ENCODE measurements at regions not wholly inside any gene's neighbourhood (a gene's known extent, or its start where the extent isn't known, plus 50 kb on each side); places are given as distances from the start of the nearest gene placed in this dataset.

GRCh38 chr9:6703898-6704639 is 53.7 kb upstream of the KDM4C start (continued):
- no peak for TF ChIP-seq SRF (IDR thresholded peaks at IDR 0.05; ENCODE audit: low read depth in 2 of 2, low read length in 2 of 2)
- TF ChIP-seq NFYA (IDR thresholded peaks at IDR 0.05; ENCODE audit: borderline replicate concordance, low read depth, low read length), result no peak

DNA sequence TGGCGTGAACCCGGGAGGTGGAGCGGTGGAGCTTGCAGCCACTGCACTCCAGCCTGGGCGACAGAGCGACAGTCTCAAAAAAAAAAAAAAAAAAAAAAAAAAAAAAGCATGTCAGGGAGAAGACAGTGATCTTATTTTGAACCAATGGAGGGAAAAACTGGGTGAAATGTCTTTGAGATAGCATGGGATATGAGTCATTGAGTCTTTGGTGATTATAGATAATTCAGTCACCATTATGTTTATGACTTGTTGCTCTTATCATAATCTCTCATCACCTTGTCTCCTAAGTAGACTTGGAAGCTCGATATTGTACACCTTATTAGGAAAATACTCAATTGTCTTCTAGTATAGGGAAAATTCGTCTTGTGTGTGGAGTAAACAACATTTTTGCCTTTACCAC is 55.1 kb upstream of the KDM4C start:
- Histone ChIP-seq H3K4me1 (ENCODE audit: control insufficient read depth, insufficient read depth, low read length) (peaks cover 11% of the 10 kb centered on the region), H3K4me3 (peak overlapping the region; percentile 78), H3K27me3 (replicated peaks in 1 of 2; ENCODE audit: control insufficient read depth in 2 of 2, insufficient read depth in 2 of 2, low read length in 1 of 2) (no peaks in the 10 kb centered on the region), H4K20me1 (ENCODE audit: control insufficient read depth, insufficient read depth) (no peaks in the 10 kb centered on the region), H3K36me3 (ENCODE audit: control insufficient read depth in 2 of 2, insufficient read depth in 2 of 2, low read length in 1 of 2) (no peaks in the 10 kb centered on the region), H3K79me2 (ENCODE audit: control insufficient read depth, insufficient read depth, low read length) (no peaks in the 10 kb centered on the region), H3K27ac (ENCODE audit: control insufficient read depth, insufficient read depth) (no peak overlapping the region), H3K9ac (ENCODE audit: control insufficient read depth, insufficient read depth, low read length) (no peak overlapping the region; the same call in 1 of the 2 replicates), H3K4me2 (ENCODE audit: control insufficient read depth, insufficient read depth) (peak overlapping the region; percentile 93), H3K9me3 (replicated peaks; ENCODE audit: control insufficient read depth, insufficient read depth, low read length) (no peaks in the 10 kb centered on the region), H2AFZ (ENCODE audit: control insufficient read depth, low read depth, low read length) (no peak overlapping the region; the same call in 1 of the 2 replicates)
- CTCF ChIA-PET, result interaction anchor here (0.9 to 1.3 kb wide), 6 partner anchors 10 to 30 kb away, joined by 3 to 8 read pairs (median 4); no protein-coding TSS in a partner anchor
- intact Hi-C loops (cut with micrococcal nuclease; ENCODE audit: unreplicated experiment), result loop anchor here (5.0 kb wide), 1 partner anchor 55 kb away; the partner anchor contains the start of gene KDM4C
- 33% methylated on average over 3 of the region's 7 CpGs for WGBS (ENCODE audit: insufficient coverage, insufficient replicate concordance, low lambda C conversion rate, missing lambda C conversion rate)
- ATAC-seq (no peak), FAIRE-seq (no peak), DNase-seq (ENCODE audit: low read depth, low spot score) (no peak)
- SMC1A ChIA-PET (ENCODE audit: uncharacterized antibody, unreplicated experiment), result interaction anchor here (0.6 to 2.7 kb wide), 15 partner anchors 9 to 596 kb away, joined by 3 to 17 read pairs (median 5); no protein-coding TSS in a partner anchor
- RAD21 ChIA-PET (ENCODE audit: unreplicated experiment), result interaction anchor here (1.0 to 2.6 kb wide), 11 partner anchors 10 to 104 kb away, joined by 3 to 18 read pairs (median 6); no protein-coding TSS in a partner anchor
- in situ Hi-C loops (cut with MboI), result no loop called here
- no TSS peak for BruUV-seq (replicated peaks)
- TF ChIP-seq JUNB (IDR thresholded peaks at IDR 0.05), result peak; percentile 35; the same call in 1 of the 2 replicates
- TF ChIP-seq, protein P1, sequence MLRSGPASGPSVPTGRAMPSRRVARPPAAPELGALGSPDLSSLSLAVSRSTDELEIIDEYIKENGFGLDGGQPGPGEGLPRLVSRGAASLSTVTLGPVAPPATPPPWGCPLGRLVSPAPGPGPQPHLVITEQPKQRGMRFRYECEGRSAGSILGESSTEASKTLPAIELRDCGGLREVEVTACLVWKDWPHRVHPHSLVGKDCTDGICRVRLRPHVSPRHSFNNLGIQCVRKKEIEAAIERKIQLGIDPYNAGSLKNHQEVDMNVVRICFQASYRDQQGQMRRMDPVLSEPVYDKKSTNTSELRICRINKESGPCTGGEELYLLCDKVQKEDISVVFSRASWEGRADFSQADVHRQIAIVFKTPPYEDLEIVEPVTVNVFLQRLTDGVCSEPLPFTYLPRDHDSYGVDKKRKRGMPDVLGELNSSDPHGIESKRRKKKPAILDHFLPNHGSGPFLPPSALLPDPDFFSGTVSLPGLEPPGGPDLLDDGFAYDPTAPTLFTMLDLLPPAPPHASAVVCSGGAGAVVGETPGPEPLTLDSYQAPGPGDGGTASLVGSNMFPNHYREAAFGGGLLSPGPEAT (IDR thresholded peaks at IDR 0.05; ENCODE audit: low read depth), result no peak
- POLR2A ChIA-PET, result interaction anchor here (0.9 to 3.6 kb wide), 9 partner anchors 11 to 104 kb away, joined by 3 to 43 read pairs (median 4); no protein-coding TSS in a partner anchor

Measured in GM12878 (cell line).